Endothelial cell of umbilical vein (primary cell): ENCODE measurements at regions not wholly inside any gene's neighbourhood (a gene's known extent, or its start where the extent isn't known, plus 50 kb on each side); places are given as distances from the start of the nearest gene placed in this dataset.

ENCODE experiments used
- BruUV-seq: library from RNA; stranded (reverse); fragments of 400-500 nt; replicated peaks from 2 replicates; lab custom pipeline; 2021; lab: Mats Ljungman, UMichigan
- CTCF ChIA-PET: fragments of 300-600, 350-600 bp; sonication (Branson Sonifier 250); formaldehyde crosslinking; loops from one replicate; lab custom pipeline; 2021; ENCODE audit warnings: antibody characterized with exemption, inconsistent platforms; lab: Charles Lee
- POLR2A ChIA-PET: fragments of 300-600, 350-600 bp; sonication (Branson Sonifier 250); formaldehyde crosslinking; loops from one replicate; lab custom pipeline; 2021; ENCODE audit warnings: antibody characterized with exemption, inconsistent platforms; lab: Charles Lee
- DNase-seq: peaks from one replicate; pipeline ENCODE4 v3.0.0-alpha.2; 2011; ENCODE audit warnings: low read depth, low spot score
- FAIRE-seq: peaks from 2 replicates; lab custom pipeline; 2011; peaks lifted over from hg19 to GRCh38; lab: Jason Lieb, UNC
- H2AFZ ChIP-seq: 2 replicates; pipeline ENCODE4 v1.6.0; 2012; ENCODE audit warnings: low read depth, low read length, control low read depth, inconsistent platforms
- H3K27ac ChIP-seq: 2 replicates; pipeline ENCODE4 v1.5.1; 2011; ENCODE audit warnings: low read depth, mild to moderate bottlenecking, control low read depth, low read length, moderate library complexity; ENCODE audit not compliant: insufficient read depth
- H3K27me3 ChIP-seq, 2 experiments: 2 replicates each; pipeline versions ENCODE4 v1.6.0 to v1.6.1; 2011; ENCODE audit warnings: low read length in 2 of 2, mixed read lengths in 1 of 2; ENCODE audit not compliant: control insufficient read depth in 2 of 2, insufficient read depth in 2 of 2
- H3K36me3 ChIP-seq, 2 experiments: 2 replicates in 1 of 2; 3 replicates in 1 of 2; pipeline ENCODE4 v1.5.1; 2011; ENCODE audit warnings: low read length in 2 of 2, mild to moderate bottlenecking in 1 of 2, moderate library complexity in 1 of 2; ENCODE audit not compliant: control insufficient read depth in 2 of 2, insufficient read depth in 2 of 2; ENCODE audit errors: extremely low read depth in 1 of 2
- H3K4me1 ChIP-seq: 3 replicates; pipeline ENCODE4 v1.5.1; 2011; ENCODE audit warnings: mild to moderate bottlenecking, low read length; ENCODE audit not compliant: control insufficient read depth, insufficient read depth; ENCODE audit errors: extremely low read depth
- H3K4me2 ChIP-seq: 2 replicates; pipeline ENCODE4 v1.6.1; 2011; ENCODE audit warnings: low read length, control low read depth, mixed read lengths; ENCODE audit not compliant: insufficient read depth
- H3K4me3 ChIP-seq, 3 experiments: fragments of 200-600 bp in 1 of 3; sonication (generic), shearing (Covaris generic) in 1 of 3; replicated peaks in 1 of 3; 2 replicates each; pipeline ENCODE4 v1.5.1; 2011 to 2016; ENCODE audit warnings: control low read depth in 3 of 3, low read length in 3 of 3, mild to moderate bottlenecking in 2 of 3, inconsistent platforms in 1 of 3, low read depth in 1 of 3, moderate library complexity in 1 of 3; ENCODE audit not compliant: insufficient read depth in 1 of 3
- H3K79me2 ChIP-seq: 2 replicates; pipeline ENCODE4 v1.6.0; 2012; ENCODE audit warnings: low read length, inconsistent platforms; ENCODE audit not compliant: control insufficient read depth, insufficient read depth
- H3K9ac ChIP-seq: replicated peaks from 2 replicates; pipeline ENCODE3; 2011; ENCODE audit warnings: low read length, control low read depth; ENCODE audit not compliant: insufficient read depth; ENCODE audit errors: extremely low read depth
- H3K9me1 ChIP-seq: replicated peaks from 3 replicates; pipeline ENCODE4 v1.6.0; 2011; ENCODE audit warnings: mild to moderate bottlenecking, low read length; ENCODE audit not compliant: control insufficient read depth, insufficient read depth; ENCODE audit errors: extremely low read depth
- H3K9me3 ChIP-seq: replicated peaks from 2 replicates; pipeline ENCODE4 v1.5.1; 2012; ENCODE audit warnings: low read length, inconsistent platforms; ENCODE audit not compliant: control insufficient read depth, insufficient read depth
- H4K20me1 ChIP-seq: replicated peaks from 2 replicates; pipeline ENCODE3; 2011; ENCODE audit warnings: mild to moderate bottlenecking, low read length; ENCODE audit not compliant: control insufficient read depth, insufficient read depth; ENCODE audit errors: extremely low read depth
- CTCF ChIP-seq, 2 donors: IDR thresholded peaks; 1 replicate in 1 of 2; 2 replicates in 1 of 2; pipeline ENCODE4 v1.5.1; 2011; ENCODE audit warnings: low read length in 2 of 2, mild to moderate bottlenecking in 2 of 2, moderate library complexity in 2 of 2, control low read depth in 1 of 2, inconsistent platforms in 1 of 2, low read depth in 1 of 2; ENCODE audit not compliant: insufficient read depth in 1 of 2; ENCODE audit errors: extremely low read depth in 1 of 2
- EZH2 ChIP-seq: IDR thresholded peaks from 2 replicates; pipeline ENCODE4 v1.6.1; 2012; ENCODE audit warnings: borderline replicate concordance, low read depth, mild to moderate bottlenecking, moderate library complexity, low read length, inconsistent platforms; ENCODE audit not compliant: severe bottlenecking
- FOS ChIP-seq: IDR thresholded peaks from 2 replicates; pipeline ENCODE4 v1.6.1; 2011; ENCODE audit warnings: mild to moderate bottlenecking, low read length, moderate library complexity, borderline replicate concordance; ENCODE audit not compliant: insufficient read depth
- GATA2 ChIP-seq: IDR thresholded peaks from 2 replicates; pipeline ENCODE4 v1.7.0; 2011; ENCODE audit warnings: low read depth, mild to moderate bottlenecking, moderate library complexity, mixed read lengths, low read length; ENCODE audit not compliant: insufficient read length, insufficient read depth
- JUN ChIP-seq: IDR thresholded peaks from 2 replicates; pipeline ENCODE4 v1.6.1; 2011; ENCODE audit warnings: borderline replicate concordance, low read depth; ENCODE audit not compliant: insufficient read length, insufficient read depth
- MAX ChIP-seq: IDR thresholded peaks from 2 replicates; pipeline ENCODE4 v1.6.1; 2011; ENCODE audit not compliant: insufficient read depth, insufficient read length
- MYC ChIP-seq: IDR thresholded peaks from one replicate; pipeline ENCODE4 v1.6.1; 2011; ENCODE audit warnings: mild to moderate bottlenecking, low read depth, low read length
- POLR2A ChIP-seq: IDR thresholded peaks from 2 replicates; pipeline ENCODE4 v1.6.1; 2012; ENCODE audit warnings: low read depth, mild to moderate bottlenecking, control low read depth, low read length
- POLR2AphosphoS5 ChIP-seq: IDR thresholded peaks from 2 replicates; pipeline ENCODE4 v1.6.1; 2012; ENCODE audit warnings: low read depth, mild to moderate bottlenecking, control low read depth, low read length, moderate library complexity; ENCODE audit not compliant: insufficient read depth
- dilution Hi-C: fragments of 300-500 bp; cut with MboI; formaldehyde crosslinking; loops from one replicate; pipeline ENCODE4 v1.15.0; 2019; ENCODE audit warnings: low sequenced_read_pairs; ENCODE audit not compliant: extremely low pct_ligation_motif_present
- intact Hi-C: fragments of 100-400 bp; cut with micrococcal nuclease; formaldehyde crosslinking; loops from one replicate; pipeline ENCODE4 v1.10.0; 2022

GRCh38 chr12:9260931-9261330, 52.7 kb upstream of the PZP start:
- Histone ChIP-seq H3K9me1 (no peaks in the 10 kb centered on the region), H3K36me3 (no peaks in the 10 kb centered on the region), H3K4me2 (no peak overlapping the region), H3K27me3 (peaks cover 5 to 13% of the 10 kb centered on the region in 2 experiments), H2AFZ (no peak overlapping the region), H3K4me1 (no peaks in the 10 kb centered on the region), H3K4me3 (no peak overlapping the region), H3K9me3 (no peaks in the 10 kb centered on the region), H3K9ac (no peak overlapping the region), H3K27ac (no peak overlapping the region), H4K20me1 (no peaks in the 10 kb centered on the region), H3K79me2 (no peaks in the 10 kb centered on the region)
- TF ChIP-seq POLR2AphosphoS5, result no peak
- no peak for TF ChIP-seq FOS
- no peak for TF ChIP-seq MAX
- TF ChIP-seq EZH2, result no peak
- no peak for TF ChIP-seq MYC
- no peak for TF ChIP-seq POLR2A
- no peak for TF ChIP-seq CTCF (IDR thresholded peaks at IDR 0.05; ENCODE audit: extremely low read depth in 1 of 2, insufficient read depth in 1 of 2, low read depth in 1 of 2, low read length in 2 of 2)
- TF ChIP-seq GATA2, result no peak
- TF ChIP-seq JUN, result no peak
- no peak for DNase-seq
- intact Hi-C loops (no loop called here), dilution Hi-C loops (no loop called here)
- ChIA-PET CTCF (interaction anchor here (0.8 to 2.2 kb wide), 2 partner anchors 9 to 11 kb away, joined by 3 to 6 read pairs; no protein-coding TSS in a partner anchor), POLR2A (no interaction called here)
- no peak for FAIRE-seq
- no TSS peak for BruUV-seq
